NCI-H524 (cell line): ENCODE measurements at regions not wholly inside any gene's neighbourhood (a gene's known extent, or its start where the extent isn't known, plus 50 kb on each side); places are given as distances from the start of the nearest gene placed in this dataset.
"Not testable (repeated sequence)": the region's sequence is repeated elsewhere in the genome, so short reads cannot be mapped to it uniquely, and the experiment has no call there.

Experiments used
- DNase-seq, 2 experiments: peaks; one replicate each; lab custom pipeline; 2025; lab: John Stamatoyannopoulos, UW

GRCh38 chr2:234725528-234726264 lies 226.1 kb upstream of the SH3BP4 start:
- DNase-seq = no peak

GRCh38 chr2:234724850-234725249 lies 227.0 kb upstream of the SH3BP4 start:
- DNase-seq = no peak

GRCh38 chr2:234723400-234723799 lies 226.5 kb upstream of the ARL4C start:
- DNase-seq = no peak

- DNase-seq = no peak
Observed at GRCh38 chr2:234722176-234722575, 225.3 kb upstream of the ARL4C start.

- DNase-seq = no peak
Observed at GRCh38 chr2:234719116-234719716, 222.3 kb upstream of the ARL4C start.

GRCh38 chr2:234716271-234716670 lies 219.4 kb upstream of the ARL4C start:
- no peak for DNase-seq

GRCh38 chr2:234715671-234716250 lies 218.9 kb upstream of the ARL4C start:
- no peak for DNase-seq

- no peak for DNase-seq
Observed at GRCh38 chr2:234714711-234715110, 217.8 kb upstream of the ARL4C start.

- DNase-seq = no peak
Observed at GRCh38 chr2:234712421-234712935, 215.6 kb upstream of the ARL4C start.

- no peak for DNase-seq
Observed at GRCh38 chr2:234711308-234711707, 214.4 kb upstream of the ARL4C start.

- DNase-seq = no peak
Observed at GRCh38 chr2:234710587-234710986, 213.7 kb upstream of the ARL4C start.

GRCh38 chr2:234710066-234710465 lies 213.2 kb upstream of the ARL4C start:
- no peak for DNase-seq

GRCh38 chr2:234708717-234709116 lies 211.8 kb upstream of the ARL4C start:
- no peak for DNase-seq

- DNase-seq = no peak
Observed at GRCh38 chr2:234708091-234708683, 211.3 kb upstream of the ARL4C start.

GRCh38 chr2:234706086-234706485 lies 209.2 kb upstream of the ARL4C start:
- DNase-seq = no peak

- DNase-seq = no peak
Observed at GRCh38 chr2:234705108-234705507, 208.2 kb upstream of the ARL4C start.

- no peak for DNase-seq
Observed at GRCh38 chr2:234703258-234703657, 206.4 kb upstream of the ARL4C start.

- DNase-seq = no peak
Observed at GRCh38 chr2:234702731-234703225, 205.9 kb upstream of the ARL4C start.

- DNase-seq = no peak
Observed at GRCh38 chr2:234701841-234702240, 205.0 kb upstream of the ARL4C start.

GRCh38 chr2:234701421-234701820 lies 204.5 kb upstream of the ARL4C start:
- no peak for DNase-seq

- no peak for DNase-seq
Observed at GRCh38 chr2:234699456-234699855, 202.6 kb upstream of the ARL4C start.

GRCh38 chr2:234697300-234697876 lies 200.5 kb upstream of the ARL4C start:
- not testable (repeated sequence) for DNase-seq
